Stimulated activated CD8-positive, alpha-beta memory T cell treated with anti-CD3 and anti-CD28 coated beads, Interleukin-2, amount 100 ng/mL, for 48 hours (primary cell): ENCODE measurements at regions not wholly inside any gene's neighbourhood (a gene's known extent, or its start where the extent isn't known, plus 50 kb on each side); places are given as distances from the start of the nearest gene placed in this dataset.

Experiments used
- DNase-seq, 2 donors: peaks; one replicate each; pipeline ENCODE4 v3.0.0-alpha.2; 2020; ENCODE audit warnings: low read depth in 2 of 2

- DNase-seq, result no peak
These were observed 75.0 kb upstream of the MAP1LC3B2 start for GRCh38 chr12:116483959-116484750.

- no peak for DNase-seq
These were observed 74.4 kb upstream of the MAP1LC3B2 start for GRCh38 chr12:116484807-116485206.

GRCh38 chr12:116489116-116489515, 70.1 kb upstream of the MAP1LC3B2 start:
- no peak for DNase-seq

- no peak for DNase-seq
These were observed 68.7 kb upstream of the MAP1LC3B2 start for GRCh38 chr12:116490471-116490870.

GRCh38 chr12:116492703-116493324, 66.4 kb upstream of the MAP1LC3B2 start:
- DNase-seq, result no peak

GRCh38 chr12:116495260-116495659, 63.9 kb upstream of the MAP1LC3B2 start:
- DNase-seq, result no peak

- no peak for DNase-seq
These were observed 62.1 kb upstream of the MAP1LC3B2 start for GRCh38 chr12:116497051-116497591.

- no peak for DNase-seq
These were observed 60.7 kb upstream of the MAP1LC3B2 start for GRCh38 chr12:116498471-116498870.

- DNase-seq, result no peak
These were observed 56.9 kb upstream of the MAP1LC3B2 start for GRCh38 chr12:116502141-116502725.

GRCh38 chr12:116502989-116503496, 56.1 kb upstream of the MAP1LC3B2 start:
- DNase-seq, result no peak

GRCh38 chr12:116504438-116504837, 54.7 kb upstream of the MAP1LC3B2 start:
- no peak for DNase-seq

- no peak for DNase-seq
These were observed 52.5 kb upstream of the MAP1LC3B2 start for GRCh38 chr12:116506697-116507064.

- DNase-seq, result peak in 1 of 2 donors; percentile 24
These were observed 50.7 kb upstream of the MAP1LC3B2 start for GRCh38 chr12:116508145-116509121.
